ENCODE measurements at regions not wholly inside any gene's neighbourhood (a gene's known extent, or its start where the extent isn't known, plus 50 kb on each side); places are given as distances from the start of the nearest gene placed in this dataset.

- no peak overlapping the region for H3K9ac ChIP-seq (ENCODE audit: insufficient read depth, low read depth, low read length)
- H4K20me1 ChIP-seq (ENCODE audit: insufficient read depth, low read length), result no peaks in the 10 kb centered on the region
- no peaks in the 10 kb centered on the region for H3K27me3 ChIP-seq (ENCODE audit: control insufficient read depth in 1 of 2, insufficient read depth in 2 of 2, low read length in 2 of 2)
- no peaks in the 10 kb centered on the region for H3K79me2 ChIP-seq (ENCODE audit: insufficient read depth, low read length)
- no peaks in the 10 kb centered on the region for H3K4me1 ChIP-seq (ENCODE audit: insufficient read depth, low read length)
- ATAC-seq (no peak), DNase-seq (ENCODE audit: low spot score) (no peak), FAIRE-seq (no peak)
- intact Hi-C loops (cut with micrococcal nuclease; ENCODE audit: unreplicated experiment) (no loop called here), in situ Hi-C loops (cut with HindIII; ENCODE audit: extremely low pct_ligation_motif_present, low pct_unique_long_range_greater_than_20kb) (no loop called here)
- H3K27ac ChIP-seq (ENCODE audit: extremely low read length, insufficient read depth, low read length), result no peak overlapping the region
- H3K9me3 ChIP-seq (ENCODE audit: low read length), result peaks cover 1% of the 10 kb centered on the region; the same call in 1 of the 2 replicates
- H3K36me3 ChIP-seq (replicated peaks in 1 of 2; ENCODE audit: control insufficient read depth in 1 of 2, insufficient read depth in 2 of 2, low read length in 2 of 2), result no peaks in the 10 kb centered on the region
- H3K4me2 ChIP-seq (ENCODE audit: low read depth, low read length), result no peak overlapping the region
- CTCF ChIA-PET (ENCODE audit: low intra/inter-chr PET ratio, low total read pairs), result no interaction called here
- TF ChIP-seq NFRKB (IDR thresholded peaks at IDR 0.05), result no peak
- no peak for TF ChIP-seq ZKSCAN5 (CRISPR knock-in tag; IDR thresholded peaks at IDR 0.05)
- TF ChIP-seq LBX2 (CRISPR knock-in tag; IDR thresholded peaks at IDR 0.05; ENCODE audit: borderline replicate concordance), result no peak
- no peak for TF ChIP-seq ATF1 (CRISPR knock-in tag; IDR thresholded peaks at IDR 0.05)
- TF ChIP-seq ZNF546 (CRISPR knock-in tag; conservative IDR thresholded peaks at IDR 0.05), result no peak
- no peak for TF ChIP-seq ARNTL (CRISPR knock-in tag; IDR thresholded peaks at IDR 0.05)
- TF ChIP-seq ZNF839 (CRISPR knock-in tag; IDR thresholded peaks at IDR 0.05; ENCODE audit: borderline replicate concordance), result no peak
- no peak for TF ChIP-seq MTA1 (CRISPR knock-in tag; IDR thresholded peaks at IDR 0.05; ENCODE audit: borderline replicate concordance)
- no peak for TF ChIP-seq GZF1 (CRISPR knock-in tag; IDR thresholded peaks at IDR 0.05)
- TF ChIP-seq ZNF432 (CRISPR knock-in tag; IDR thresholded peaks at IDR 0.05; ENCODE audit: borderline replicate concordance), result no peak
- TF ChIP-seq DPF2 (CRISPR knock-in tag; IDR thresholded peaks at IDR 0.05; ENCODE audit: borderline replicate concordance, low read depth), result no peak
- TF ChIP-seq STAG1 (CRISPR knock-in tag; IDR thresholded peaks at IDR 0.05), result no peak
- no peak for TF ChIP-seq RAD21 (CRISPR knock-in tag; IDR thresholded peaks at IDR 0.05)
- TF ChIP-seq, protein P1, sequence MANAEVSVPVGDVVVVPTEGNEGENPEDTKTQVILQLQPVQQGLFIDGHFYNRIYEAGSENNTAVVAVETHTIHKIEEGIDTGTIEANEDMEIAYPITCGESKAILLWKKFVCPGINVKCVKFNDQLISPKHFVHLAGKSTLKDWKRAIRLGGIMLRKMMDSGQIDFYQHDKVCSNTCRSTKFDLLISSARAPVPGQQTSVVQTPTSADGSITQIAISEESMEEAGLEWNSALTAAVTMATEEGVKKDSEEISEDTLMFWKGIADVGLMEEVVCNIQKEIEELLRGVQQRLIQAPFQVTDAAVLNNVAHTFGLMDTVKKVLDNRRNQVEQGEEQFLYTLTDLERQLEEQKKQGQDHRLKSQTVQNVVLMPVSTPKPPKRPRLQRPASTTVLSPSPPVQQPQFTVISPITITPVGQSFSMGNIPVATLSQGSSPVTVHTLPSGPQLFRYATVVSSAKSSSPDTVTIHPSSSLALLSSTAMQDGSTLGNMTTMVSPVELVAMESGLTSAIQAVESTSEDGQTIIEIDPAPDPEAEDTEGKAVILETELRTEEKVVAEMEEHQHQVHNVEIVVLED (CRISPR knock-in tag; IDR thresholded peaks at IDR 0.05; ENCODE audit: borderline replicate concordance), result no peak
- TF ChIP-seq KAT7 (CRISPR knock-in tag; IDR thresholded peaks at IDR 0.05; ENCODE audit: borderline replicate concordance), result no peak
- TF ChIP-seq, protein P2, sequence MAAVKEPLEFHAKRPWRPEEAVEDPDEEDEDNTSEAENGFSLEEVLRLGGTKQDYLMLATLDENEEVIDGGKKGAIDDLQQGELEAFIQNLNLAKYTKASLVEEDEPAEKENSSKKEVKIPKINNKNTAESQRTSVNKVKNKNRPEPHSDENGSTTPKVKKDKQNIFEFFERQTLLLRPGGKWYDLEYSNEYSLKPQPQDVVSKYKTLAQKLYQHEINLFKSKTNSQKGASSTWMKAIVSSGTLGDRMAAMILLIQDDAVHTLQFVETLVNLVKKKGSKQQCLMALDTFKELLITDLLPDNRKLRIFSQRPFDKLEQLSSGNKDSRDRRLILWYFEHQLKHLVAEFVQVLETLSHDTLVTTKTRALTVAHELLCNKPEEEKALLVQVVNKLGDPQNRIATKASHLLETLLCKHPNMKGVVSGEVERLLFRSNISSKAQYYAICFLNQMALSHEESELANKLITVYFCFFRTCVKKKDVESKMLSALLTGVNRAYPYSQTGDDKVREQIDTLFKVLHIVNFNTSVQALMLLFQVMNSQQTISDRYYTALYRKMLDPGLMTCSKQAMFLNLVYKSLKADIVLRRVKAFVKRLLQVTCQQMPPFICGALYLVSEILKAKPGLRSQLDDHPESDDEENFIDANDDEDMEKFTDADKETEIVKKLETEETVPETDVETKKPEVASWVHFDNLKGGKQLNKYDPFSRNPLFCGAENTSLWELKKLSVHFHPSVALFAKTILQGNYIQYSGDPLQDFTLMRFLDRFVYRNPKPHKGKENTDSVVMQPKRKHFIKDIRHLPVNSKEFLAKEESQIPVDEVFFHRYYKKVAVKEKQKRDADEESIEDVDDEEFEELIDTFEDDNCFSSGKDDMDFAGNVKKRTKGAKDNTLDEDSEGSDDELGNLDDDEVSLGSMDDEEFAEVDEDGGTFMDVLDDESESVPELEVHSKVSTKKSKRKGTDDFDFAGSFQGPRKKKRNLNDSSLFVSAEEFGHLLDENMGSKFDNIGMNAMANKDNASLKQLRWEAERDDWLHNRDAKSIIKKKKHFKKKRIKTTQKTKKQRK (IDR thresholded peaks at IDR 0.05; ENCODE audit: low read length), result no peak
- no peak for TF ChIP-seq DNMT3B (CRISPR knock-in tag; conservative IDR thresholded peaks at IDR 0.05)
- BruUV-seq (replicated peaks), result no TSS peak
- H3K4me3 ChIP-seq (replicated peaks in 1 of 3; ENCODE audit: insufficient read depth in 1 of 3, low read depth in 2 of 3, low read length in 3 of 3), result no peak overlapping the region
- 5% methylated on average over 5 of the region's 5 CpGs for WGBS (ENCODE audit: low lambda C conversion rate)
- POLR2A ChIA-PET, result no interaction called here
- no peak overlapping the region for H2AFZ ChIP-seq (ENCODE audit: low read length)
Measured at GRCh38 chr6:74805916-74806696, 399.7 kb downstream of the COL12A1 start.

Data from HepG2 (cell line).